Left ventricle myocardium superior (tissue), 1 donor: ENCODE measurements at regions not wholly inside any gene's neighbourhood (a gene's known extent, or its start where the extent isn't known, plus 50 kb on each side); places are given as distances from the start of the nearest gene placed in this dataset.
"Not testable (repeated sequence)": the region's sequence is repeated elsewhere in the genome, so short reads cannot be mapped to it uniquely, and the experiment has no call there.

Experiments used
- ATAC-seq: fragments of 200-7000 bp; cut with Tn5 transposase; one replicate; pipeline ENCODE4 v1.9.1; 2020; ENCODE audit warnings: mild to moderate bottlenecking, moderate library complexity
- DNase-seq: peaks from one replicate; pipeline ENCODE4 v3.0.0-alpha.2; 2020
- intact Hi-C: fragments of 100-400 bp; cut with micrococcal nuclease; formaldehyde crosslinking; loops from one replicate; pipeline ENCODE4 v1.11.0; 2022
- donor health status: DM: no; HTN: yes; CAD: no; lungs with severe emphysema.

- intact Hi-C loops: not testable (repeated sequence)
Measured at GRCh38 chr7:150035769-150036168, 162.0 kb downstream of the ATP6V0E2 start.

DNA sequence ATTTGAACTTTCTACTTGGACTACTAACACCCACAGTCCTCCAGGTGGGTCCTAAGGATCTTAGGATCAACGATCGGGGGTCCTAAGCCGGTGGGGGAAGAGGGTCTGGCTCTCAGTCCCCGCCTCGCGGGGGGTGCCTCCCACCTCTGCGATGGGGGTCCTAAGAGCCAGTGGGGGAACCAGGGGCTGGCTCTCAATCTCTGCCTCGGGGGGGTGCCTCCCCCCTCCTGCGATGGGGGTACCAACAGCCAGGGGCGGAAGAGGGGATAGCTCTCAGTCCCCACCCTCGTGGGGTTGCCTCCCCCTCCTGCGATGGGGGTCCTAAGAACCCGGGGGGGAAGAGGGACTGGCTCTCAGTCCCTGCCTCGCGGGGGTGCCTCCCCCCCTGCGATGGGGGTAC lies 165.3 kb downstream of the ATP6V0E2 start:
- ATAC-seq, DNase-seq, intact Hi-C loops: not testable (repeated sequence)

More at GRCh38 chr7:150035769-150036168, 162.0 kb downstream of the ATP6V0E2 start:
- not testable (repeated sequence) for DNase-seq, ATAC-seq

DNA sequence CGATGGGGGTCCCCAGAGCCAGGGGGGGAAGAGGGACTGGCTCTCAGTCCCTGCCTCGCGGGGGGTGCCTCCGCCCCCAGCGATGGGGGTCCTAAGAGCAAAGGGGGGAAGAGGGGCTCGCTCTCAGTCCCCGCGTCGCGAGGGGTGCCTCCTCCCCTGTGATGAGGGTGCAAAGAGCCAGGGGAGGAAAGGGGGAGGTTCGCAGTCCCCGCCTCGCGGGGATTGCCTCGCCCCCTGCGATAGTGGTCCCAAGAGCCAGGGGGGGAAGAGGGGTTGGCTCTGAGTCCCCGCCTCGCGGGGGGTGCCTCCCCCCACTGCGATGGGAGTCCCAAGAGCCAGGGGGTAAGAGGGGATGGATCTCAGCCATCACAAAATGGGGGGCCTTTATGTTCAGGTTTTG lies 168.5 kb downstream of the ATP6V0E2 start:
- DNase-seq, ATAC-seq, intact Hi-C loops: not testable (repeated sequence)

DNA sequence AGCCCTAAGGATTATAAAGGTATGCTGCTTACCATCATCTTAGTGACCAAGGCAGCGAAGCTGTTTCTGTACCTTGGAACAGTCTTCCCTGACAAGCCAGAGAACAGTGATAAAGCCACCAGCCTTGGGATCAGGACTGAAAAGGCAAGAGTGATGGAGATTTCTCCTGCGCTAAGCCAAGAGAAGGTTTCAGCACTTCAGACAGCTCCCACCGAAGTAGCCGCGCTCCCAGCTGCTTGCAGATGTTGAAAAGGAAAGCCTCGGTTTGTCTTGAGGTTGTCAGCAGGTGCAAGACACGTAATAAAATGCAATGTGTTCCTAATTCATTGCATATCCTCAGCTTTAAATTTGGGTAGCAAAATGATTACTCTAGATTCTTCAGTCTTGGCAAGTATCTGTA lies 171.0 kb downstream of the ATP6V0E2 start:
- DNase-seq, intact Hi-C loops, ATAC-seq: not testable (repeated sequence)

DNA sequence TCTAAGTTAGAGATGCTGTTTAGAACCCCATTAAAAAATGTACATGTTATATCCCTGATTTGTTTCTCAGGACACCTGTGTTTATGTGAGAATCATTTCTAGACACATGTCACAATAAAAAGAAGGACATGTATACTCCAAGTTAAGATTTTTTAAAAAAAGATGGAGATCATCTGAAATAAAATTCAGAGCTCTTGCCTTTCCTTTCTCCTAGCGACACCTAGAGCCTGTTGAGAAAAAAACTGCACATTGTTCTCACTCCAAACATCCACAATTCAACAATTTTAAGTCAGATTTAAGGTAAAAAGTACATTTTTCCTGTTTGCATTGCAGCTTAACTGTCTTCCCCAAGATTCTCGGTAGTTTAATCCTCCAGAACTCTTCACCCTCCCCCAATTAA lies 171.8 kb downstream of the ATP6V0E2 start:
- ATAC-seq, intact Hi-C loops, DNase-seq: not testable (repeated sequence)

GRCh38 chr7:150046290-150047194 lies 172.8 kb downstream of the ATP6V0E2 start:
- DNase-seq, intact Hi-C loops, ATAC-seq: not testable (repeated sequence)

DNA sequence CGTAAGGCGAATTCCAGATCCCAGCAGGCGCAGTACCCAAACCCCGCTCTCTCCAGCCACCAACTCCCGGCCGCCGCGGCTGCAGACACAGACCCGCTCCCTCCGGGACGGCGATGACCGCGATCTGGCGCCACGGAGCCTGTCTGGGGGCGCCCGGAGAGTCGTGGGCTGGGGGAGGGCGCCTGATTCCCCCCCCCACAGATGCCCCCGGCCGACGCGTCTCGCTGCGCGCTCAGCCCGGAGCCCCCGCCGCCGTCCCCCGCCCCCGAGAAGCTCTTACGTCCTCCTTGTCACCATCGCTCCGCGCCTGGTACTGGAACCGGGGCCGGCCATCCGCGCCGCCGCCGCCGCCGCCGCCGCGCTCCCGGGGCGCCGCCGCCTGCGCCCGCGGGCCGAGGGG lies 173.6 kb downstream of the ATP6V0E2 start:
- ATAC-seq, intact Hi-C loops: not testable (repeated sequence)
- peak; percentile 40 for DNase-seq

DNA sequence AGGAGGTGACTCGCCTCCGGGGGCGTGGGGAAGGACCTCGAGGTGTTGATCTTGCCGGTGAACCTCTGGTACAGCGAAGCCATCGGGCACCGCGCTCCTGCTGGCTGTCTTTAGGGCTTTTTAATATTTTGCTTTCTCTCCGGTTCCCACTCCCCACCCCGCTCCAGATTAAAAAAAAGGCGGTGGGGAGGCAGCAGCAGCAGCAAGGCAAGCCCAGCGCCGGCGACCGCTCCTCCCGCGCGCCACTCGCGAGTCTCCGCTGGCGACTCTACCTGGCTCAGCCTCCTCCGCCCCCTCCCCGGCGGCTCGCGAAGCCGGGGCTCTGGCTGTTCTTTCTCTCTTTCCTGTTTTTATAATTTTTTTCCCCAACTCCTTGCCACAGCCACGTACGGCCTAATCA lies 174.0 kb downstream of the ATP6V0E2 start:
- intact Hi-C loops, DNase-seq: not testable (repeated sequence)
- ATAC-seq: peak; percentile 10

GRCh38 chr7:150048244-150049011 lies 174.7 kb downstream of the ATP6V0E2 start:
- ATAC-seq (peak; percentile 70), DNase-seq (peak; percentile 38)
- intact Hi-C loops: not testable (repeated sequence)

GRCh38 chr7:150049012-150049655 lies 175.4 kb downstream of the ATP6V0E2 start:
- DNase-seq: peak; percentile 67
- intact Hi-C loops: not testable (repeated sequence)
- peak; percentile 96 for ATAC-seq

GRCh38 chr7:150053396-150053795 lies 179.6 kb downstream of the ATP6V0E2 start:
- intact Hi-C loops, ATAC-seq, DNase-seq: not testable (repeated sequence)

DNA sequence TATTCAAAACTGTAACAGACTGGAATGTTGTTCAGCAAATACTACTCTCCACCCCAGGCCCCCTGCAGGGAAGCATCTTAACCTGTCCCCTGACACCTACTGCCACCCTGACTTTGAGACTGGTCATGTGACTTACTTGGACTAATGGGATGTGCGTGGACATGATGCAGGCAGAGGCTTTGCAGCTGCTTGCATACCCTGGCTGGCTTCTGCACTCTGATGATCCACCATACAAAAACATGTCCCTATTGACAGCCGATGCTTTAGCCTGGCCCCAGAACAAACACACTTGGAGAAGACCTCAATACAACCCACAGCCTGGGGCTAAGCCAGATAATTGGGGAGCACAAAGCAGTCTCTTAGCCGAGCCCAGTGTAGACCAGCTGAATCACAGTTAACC lies 180.5 kb downstream of the ATP6V0E2 start:
- ATAC-seq, intact Hi-C loops, DNase-seq: not testable (repeated sequence)

GRCh38 chr7:150060259-150061221 lies 186.8 kb downstream of the ATP6V0E2 start:
- intact Hi-C loops: not testable (repeated sequence)
- DNase-seq: peak; percentile 92
- ATAC-seq: peak; percentile 96

GRCh38 chr7:150063195-150063594 lies 189.4 kb downstream of the ATP6V0E2 start:
- intact Hi-C loops, DNase-seq, ATAC-seq: not testable (repeated sequence)

DNA sequence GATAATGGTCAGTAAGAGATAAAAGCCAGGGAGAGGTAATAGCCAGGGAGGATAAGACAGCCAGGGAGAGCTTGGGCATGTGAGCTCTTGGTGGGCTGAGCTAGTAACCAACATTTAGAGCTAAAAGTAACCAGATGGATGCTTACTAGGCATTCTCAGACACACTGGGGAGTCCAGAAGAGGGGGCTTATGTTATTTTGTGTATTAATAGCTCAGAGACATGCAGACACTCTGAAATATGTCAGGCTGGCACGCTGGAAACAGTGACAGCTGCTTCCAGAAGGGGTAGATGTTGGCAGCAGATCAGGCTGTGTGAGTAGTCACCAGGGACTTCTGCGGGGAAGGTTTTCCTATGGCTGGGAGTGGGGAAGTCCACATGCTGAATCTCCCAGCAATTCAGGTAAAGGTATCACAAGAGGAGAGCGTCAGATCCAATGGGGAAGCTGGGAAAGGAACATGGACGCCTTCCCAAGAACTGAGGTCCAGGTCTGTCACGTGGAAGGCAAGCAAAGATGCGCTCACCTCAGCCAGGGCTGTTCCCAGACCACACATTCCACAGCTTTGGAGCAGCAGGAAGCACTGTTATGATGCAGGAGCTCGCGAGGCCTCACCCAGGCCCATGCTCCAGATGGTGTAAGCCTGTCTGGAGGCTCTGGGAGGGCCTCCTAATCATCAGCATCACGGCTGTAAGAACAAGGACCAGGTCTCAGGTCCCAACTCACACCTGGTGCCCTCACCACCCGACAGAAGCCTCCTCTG lies 196.0 kb downstream of the ATP6V0E2 start:
- intact Hi-C loops, DNase-seq: not testable (repeated sequence)
- ATAC-seq: peak; percentile 39

DNA sequence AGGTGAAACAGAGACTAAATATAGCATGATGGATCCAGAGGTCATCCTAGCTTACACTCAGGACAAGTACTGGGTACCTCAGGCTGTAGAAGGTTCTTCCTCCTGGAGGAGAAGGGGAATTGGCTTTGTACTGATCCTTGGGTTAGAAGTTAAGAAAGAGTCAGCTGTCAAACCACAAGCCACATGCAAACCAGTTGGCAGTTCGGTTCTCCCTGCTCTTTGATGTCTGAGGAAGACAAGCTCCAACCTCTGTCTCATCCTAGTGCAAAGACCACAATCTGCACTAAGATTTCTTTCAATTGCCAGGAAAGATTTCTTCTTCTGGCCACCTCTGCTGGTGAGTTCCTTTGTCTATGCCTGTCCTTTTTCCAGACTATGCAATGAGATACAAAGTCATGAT lies 203.8 kb downstream of the ATP6V0E2 start:
- ATAC-seq, intact Hi-C loops, DNase-seq: not testable (repeated sequence)

GRCh38 chr7:150081865-150082264 lies 208.1 kb downstream of the ATP6V0E2 start:
- ATAC-seq, intact Hi-C loops, DNase-seq: not testable (repeated sequence)
